ENCODE measurements at regions not wholly inside any gene's neighbourhood (a gene's known extent, or its start where the extent isn't known, plus 50 kb on each side); places are given as distances from the start of the nearest gene placed in this dataset.

GRCh38 chr12:74169607-74170006, 368.0 kb upstream of the ATXN7L3B start:
- no peaks in the 10 kb centered on the region for H4K20me1 ChIP-seq (ENCODE audit: control insufficient read depth, extremely low read depth, insufficient read depth, low read length)
- H3K9me3 ChIP-seq (ENCODE audit: control insufficient read depth, low read depth, low read length) = no peaks in the 10 kb centered on the region
- H3K9ac ChIP-seq (ENCODE audit: control insufficient read depth, extremely low read depth, insufficient read depth, low read length) = no peak overlapping the region
- H3K27ac ChIP-seq (ENCODE audit: control insufficient read depth, insufficient read depth, low read length) = no peak overlapping the region
- DNase-seq (ENCODE audit: low read depth, low spot score) (no peak), FAIRE-seq (no peak)
- no peak overlapping the region for H2AFZ ChIP-seq (ENCODE audit: control insufficient read depth, low read length)
- H3K79me2 ChIP-seq (ENCODE audit: control insufficient read depth, insufficient read depth, low read length) = no peaks in the 10 kb centered on the region
- H3K4me3 ChIP-seq (ENCODE audit: control insufficient read depth in 2 of 3, extremely low read depth in 1 of 3, insufficient read depth in 2 of 3, low read depth in 1 of 3, low read length in 3 of 3) = no peak overlapping the region
- dilution Hi-C loops (cut with MboI; ENCODE audit: extremely low pct_ligation_motif_present, low sequenced_read_pairs) = no loop called here
- H3K9me1 ChIP-seq (ENCODE audit: control insufficient read depth, extremely low read depth, insufficient read depth, low read length) = no peaks in the 10 kb centered on the region
- TF ChIP-seq CTCF (optimal IDR thresholded peaks at IDR 0.05 in 1 of 3, IDR thresholded peaks at IDR 0.05 in 1 of 3, conservative IDR thresholded peaks at IDR 0.05 in 1 of 3; ENCODE audit: extremely low read depth in 1 of 3, insufficient read depth in 2 of 3, low read length in 3 of 3) (no peak), EZH2 (IDR thresholded peaks at IDR 0.05; ENCODE audit: low read length) (no peak)
- H3K4me1 ChIP-seq (ENCODE audit: control insufficient read depth, extremely low read depth, insufficient read depth, low read length) = no peaks in the 10 kb centered on the region
- H3K27me3 ChIP-seq (ENCODE audit: control insufficient read depth, extremely low read depth, insufficient read depth, low read length) = no peaks in the 10 kb centered on the region
- H3K36me3 ChIP-seq (ENCODE audit: control insufficient read depth in 2 of 2, extremely low read depth in 1 of 2, insufficient read depth in 2 of 2, low read length in 2 of 2) = no peaks in the 10 kb centered on the region
- H3K4me2 ChIP-seq (ENCODE audit: control insufficient read depth, extremely low read depth, insufficient read depth, low read depth, low read length) = no peak overlapping the region

GRCh38 chr12:74170645-74171477, 366.8 kb upstream of the ATXN7L3B start:
- Histone ChIP-seq H3K4me1 (ENCODE audit: control insufficient read depth, extremely low read depth, insufficient read depth, low read length) (no peaks in the 10 kb centered on the region), H3K4me3 (ENCODE audit: control insufficient read depth in 2 of 3, extremely low read depth in 1 of 3, insufficient read depth in 2 of 3, low read depth in 1 of 3, low read length in 3 of 3) (no peak overlapping the region), H3K79me2 (ENCODE audit: control insufficient read depth, insufficient read depth, low read length) (no peaks in the 10 kb centered on the region), H3K36me3 (ENCODE audit: control insufficient read depth in 2 of 2, extremely low read depth in 1 of 2, insufficient read depth in 2 of 2, low read length in 2 of 2) (no peaks in the 10 kb centered on the region), H3K9me3 (ENCODE audit: control insufficient read depth, low read depth, low read length) (no peaks in the 10 kb centered on the region), H3K27me3 (ENCODE audit: control insufficient read depth, extremely low read depth, insufficient read depth, low read length) (no peaks in the 10 kb centered on the region), H3K9me1 (ENCODE audit: control insufficient read depth, extremely low read depth, insufficient read depth, low read length) (no peaks in the 10 kb centered on the region), H3K27ac (ENCODE audit: control insufficient read depth, insufficient read depth, low read length) (no peak overlapping the region), H4K20me1 (ENCODE audit: control insufficient read depth, extremely low read depth, insufficient read depth, low read length) (no peaks in the 10 kb centered on the region), H3K4me2 (ENCODE audit: control insufficient read depth, extremely low read depth, insufficient read depth, low read depth, low read length) (no peak overlapping the region), H2AFZ (ENCODE audit: control insufficient read depth, low read length) (no peak overlapping the region), H3K9ac (ENCODE audit: control insufficient read depth, extremely low read depth, insufficient read depth, low read length) (no peak overlapping the region)
- FAIRE-seq (no peak), DNase-seq (ENCODE audit: low read depth, low spot score) (no peak)
- TF ChIP-seq EZH2 (IDR thresholded peaks at IDR 0.05; ENCODE audit: low read length) (no peak), CTCF (optimal IDR thresholded peaks at IDR 0.05 in 1 of 3, IDR thresholded peaks at IDR 0.05 in 1 of 3, conservative IDR thresholded peaks at IDR 0.05 in 1 of 3; ENCODE audit: extremely low read depth in 1 of 3, insufficient read depth in 2 of 3, low read length in 3 of 3) (no peak)
- dilution Hi-C loops (cut with MboI; ENCODE audit: extremely low pct_ligation_motif_present, low sequenced_read_pairs) = no loop called here

Data from keratinocyte (primary cell).